ENCODE measurements at regions not wholly inside any gene's neighbourhood (a gene's known extent, or its start where the extent isn't known, plus 50 kb on each side); places are given as distances from the start of the nearest gene placed in this dataset.

- Mint-ChIP-seq H3K27me3 (ENCODE audit: insufficient read depth, low read depth) (peaks cover 5% of the 10 kb centered on the region), H3K27ac (peak overlapping the region; percentile 22), H3K36me3 (no peaks in the 10 kb centered on the region), H3K9me3 (peaks cover 5% of the 10 kb centered on the region), H3K4me3 (no peak overlapping the region), H3K4me1 (peaks cover 41% of the 10 kb centered on the region)
- H3K9me3 ChIP-seq (ENCODE audit: low read depth) = no peaks in the 10 kb centered on the region
- no peak overlapping the region for H3K4me2 ChIP-seq
- no peak overlapping the region for H2AFZ ChIP-seq (replicated peaks)
- H3K79me2 ChIP-seq (ENCODE audit: low read depth) = no peaks in the 10 kb centered on the region
- H3F3A ChIP-seq (ENCODE audit: low read depth) = peaks cover 24% of the 10 kb centered on the region
- H3K9ac ChIP-seq = no peak overlapping the region
- H4K20me1 ChIP-seq (ENCODE audit: low read depth) = no peaks in the 10 kb centered on the region
- no peak overlapping the region for H3K27ac ChIP-seq
- no peak overlapping the region for H3K4me3 ChIP-seq
- TF ChIP-seq EZH2phosphoT487 (IDR thresholded peaks at IDR 0.05) (no peak), EZH2 (IDR thresholded peaks at IDR 0.05) (no peak)
- TF ChIP-seq, protein P1, sequence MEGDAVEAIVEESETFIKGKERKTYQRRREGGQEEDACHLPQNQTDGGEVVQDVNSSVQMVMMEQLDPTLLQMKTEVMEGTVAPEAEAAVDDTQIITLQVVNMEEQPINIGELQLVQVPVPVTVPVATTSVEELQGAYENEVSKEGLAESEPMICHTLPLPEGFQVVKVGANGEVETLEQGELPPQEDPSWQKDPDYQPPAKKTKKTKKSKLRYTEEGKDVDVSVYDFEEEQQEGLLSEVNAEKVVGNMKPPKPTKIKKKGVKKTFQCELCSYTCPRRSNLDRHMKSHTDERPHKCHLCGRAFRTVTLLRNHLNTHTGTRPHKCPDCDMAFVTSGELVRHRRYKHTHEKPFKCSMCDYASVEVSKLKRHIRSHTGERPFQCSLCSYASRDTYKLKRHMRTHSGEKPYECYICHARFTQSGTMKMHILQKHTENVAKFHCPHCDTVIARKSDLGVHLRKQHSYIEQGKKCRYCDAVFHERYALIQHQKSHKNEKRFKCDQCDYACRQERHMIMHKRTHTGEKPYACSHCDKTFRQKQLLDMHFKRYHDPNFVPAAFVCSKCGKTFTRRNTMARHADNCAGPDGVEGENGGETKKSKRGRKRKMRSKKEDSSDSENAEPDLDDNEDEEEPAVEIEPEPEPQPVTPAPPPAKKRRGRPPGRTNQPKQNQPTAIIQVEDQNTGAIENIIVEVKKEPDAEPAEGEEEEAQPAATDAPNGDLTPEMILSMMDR (IDR thresholded peaks at IDR 0.05) = no peak
- H3K4me1 ChIP-seq = peaks cover 53% of the 10 kb centered on the region
- no peaks in the 10 kb centered on the region for H3K27me3 ChIP-seq
- H3K36me3 ChIP-seq = no peaks in the 10 kb centered on the region
- no peak for DNase-seq (ENCODE audit: low spot score)
These were observed 297.2 kb downstream of the CDCA7 start for GRCh38 chr2:173651891-173652290.

DNA sequence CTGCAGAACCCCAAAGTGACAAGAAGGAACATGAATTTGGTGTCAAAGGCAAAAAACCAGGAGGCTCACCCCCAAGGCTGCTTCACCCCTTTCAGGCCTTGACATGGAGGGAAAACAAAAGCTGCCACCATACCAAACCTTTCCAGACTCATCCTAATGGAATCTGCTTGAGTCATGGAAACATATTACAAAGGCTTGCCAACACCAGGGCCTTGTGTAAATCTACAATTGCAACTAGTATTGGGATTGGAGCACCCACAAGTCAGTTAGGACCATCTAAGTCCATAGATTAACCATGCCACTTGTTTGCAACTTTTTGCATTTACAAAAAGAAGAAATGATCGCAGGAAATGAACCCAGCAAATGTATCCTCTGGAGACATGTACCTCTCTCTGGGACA lies 297.6 kb downstream of the CDCA7 start:
- TF ChIP-seq EZH2phosphoT487 (IDR thresholded peaks at IDR 0.05) (no peak), EZH2 (IDR thresholded peaks at IDR 0.05) (no peak)
- TF ChIP-seq, protein P1 (IDR thresholded peaks at IDR 0.05) = no peak
- no peak overlapping the region for H3K4me3 ChIP-seq
- no peaks in the 10 kb centered on the region for H4K20me1 ChIP-seq (ENCODE audit: low read depth)
- peaks cover 37% of the 10 kb centered on the region for H3K4me1 Mint-ChIP-seq
- peaks cover 5% of the 10 kb centered on the region for H3K27me3 Mint-ChIP-seq (ENCODE audit: insufficient read depth, low read depth)
- H3K9ac ChIP-seq = no peak overlapping the region
- H3K4me3 Mint-ChIP-seq = no peak overlapping the region
- no peak overlapping the region for H3K4me2 ChIP-seq
- H3K27me3 ChIP-seq = no peaks in the 10 kb centered on the region
- no peaks in the 10 kb centered on the region for H3K9me3 ChIP-seq (ENCODE audit: low read depth)
- no peak overlapping the region for H2AFZ ChIP-seq (replicated peaks)
- peak overlapping the region; percentile 88 for H3K27ac Mint-ChIP-seq
- no peak overlapping the region for H3K27ac ChIP-seq
- DNase-seq (ENCODE audit: low spot score) = no peak
- H3K9me3 Mint-ChIP-seq = peaks cover 3% of the 10 kb centered on the region
- H3K79me2 ChIP-seq (ENCODE audit: low read depth) = no peaks in the 10 kb centered on the region
- H3F3A ChIP-seq (ENCODE audit: low read depth) = peaks cover 20% of the 10 kb centered on the region
- H3K36me3 ChIP-seq = no peaks in the 10 kb centered on the region
- peaks cover 48% of the 10 kb centered on the region for H3K4me1 ChIP-seq
- no peaks in the 10 kb centered on the region for H3K36me3 Mint-ChIP-seq

DNA sequence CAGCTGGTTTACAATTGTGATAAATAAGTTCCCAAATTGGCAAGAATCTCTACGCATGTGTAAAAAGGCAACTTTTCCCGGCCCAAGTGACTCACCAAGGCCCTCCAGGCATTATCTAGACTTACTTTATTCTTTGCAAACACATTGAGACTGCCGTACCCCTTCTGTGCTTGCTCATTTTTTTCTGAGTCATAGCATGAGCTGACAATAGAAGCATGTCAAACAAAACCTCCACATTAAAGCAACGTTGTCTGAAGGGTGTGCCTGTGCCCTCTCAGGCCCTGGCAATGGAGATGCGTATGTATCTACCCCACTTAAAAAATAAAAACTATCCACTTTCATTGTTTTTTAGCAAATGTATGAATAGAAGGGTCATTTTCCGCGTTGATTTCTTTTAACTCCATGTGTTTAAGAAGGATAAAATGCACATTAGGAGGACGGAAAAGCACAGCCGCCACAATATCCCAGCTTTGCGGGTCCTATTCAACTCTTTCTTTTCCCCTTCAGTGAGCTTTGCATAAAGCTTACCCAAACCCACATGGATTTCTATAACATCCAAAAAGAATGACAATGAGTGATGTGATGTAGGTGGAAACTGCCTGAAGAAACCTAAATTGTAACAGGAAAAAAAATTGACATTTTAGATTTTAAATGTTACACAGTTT lies 298.2 kb downstream of the CDCA7 start:
- DNase-seq (ENCODE audit: low spot score) = peak; percentile 27
- Mint-ChIP-seq H3K4me1 (peaks cover 31% of the 10 kb centered on the region), H3K27ac (peak overlapping the region; percentile 88), H3K27me3 (ENCODE audit: insufficient read depth, low read depth) (peaks cover 8% of the 10 kb centered on the region), H3K36me3 (no peaks in the 10 kb centered on the region), H3K4me3 (peak overlapping the region; percentile 68), H3K9me3 (peaks cover 1% of the 10 kb centered on the region)
- Histone ChIP-seq H3K9ac (no peak overlapping the region), H3K4me1 (peaks cover 42% of the 10 kb centered on the region), H3K9me3 (ENCODE audit: low read depth) (no peaks in the 10 kb centered on the region), H4K20me1 (ENCODE audit: low read depth) (no peaks in the 10 kb centered on the region), H2AFZ (replicated peaks) (no peak overlapping the region), H3K36me3 (no peaks in the 10 kb centered on the region), H3K79me2 (ENCODE audit: low read depth) (no peaks in the 10 kb centered on the region), H3K27ac (no peak overlapping the region), H3K27me3 (no peaks in the 10 kb centered on the region), H3K4me3 (no peak overlapping the region), H3F3A (ENCODE audit: low read depth) (peaks cover 14% of the 10 kb centered on the region), H3K4me2 (peak overlapping the region; percentile 23)
- TF ChIP-seq, protein P1 (IDR thresholded peaks at IDR 0.05) = no peak
- no peak for TF ChIP-seq EZH2phosphoT487 (IDR thresholded peaks at IDR 0.05)
- TF ChIP-seq EZH2 (IDR thresholded peaks at IDR 0.05) = no peak

Data from neural progenitor cell (in vitro differentiated cells).